ENCODE measurements at regions not wholly inside any gene's neighbourhood (a gene's known extent, or its start where the extent isn't known, plus 50 kb on each side); places are given as distances from the start of the nearest gene placed in this dataset.

GRCh38 chr5:23353286-23353685, 154.1 kb upstream of the PRDM9 start:
- DNase-seq = no peak

- peak in 1 of 2 experiments; percentile 7 for DNase-seq
Observed at GRCh38 chr5:23352446-23352845, 155.0 kb upstream of the PRDM9 start.

GRCh38 chr5:23343121-23343520, 164.3 kb upstream of the PRDM9 start:
- DNase-seq = no peak

- peak in 1 of 2 experiments; percentile 58 for DNase-seq
Observed at GRCh38 chr5:23332650-23333251, 174.7 kb upstream of the PRDM9 start.

- DNase-seq = no peak
Observed at GRCh38 chr5:23330726-23331125, 176.7 kb upstream of the PRDM9 start.

GRCh38 chr5:23319901-23320300, 187.5 kb upstream of the PRDM9 start:
- DNase-seq = no peak

GRCh38 chr5:23318960-23319359, 188.4 kb upstream of the PRDM9 start:
- DNase-seq = no peak

- no peak for DNase-seq
Observed at GRCh38 chr5:23318166-23318565, 189.2 kb upstream of the PRDM9 start.

GRCh38 chr5:23316060-23316591, 191.3 kb upstream of the PRDM9 start:
- no peak for DNase-seq

GRCh38 chr5:23314827-23315226, 192.6 kb upstream of the PRDM9 start:
- DNase-seq = peak; percentile 13 to 61

GRCh38 chr5:23305055-23305454, 202.4 kb upstream of the PRDM9 start:
- no peak for DNase-seq

GRCh38 chr5:23303836-23304235, 203.6 kb upstream of the PRDM9 start:
- DNase-seq = no peak

GRCh38 chr5:23303435-23303834, 204.0 kb upstream of the PRDM9 start:
- no peak for DNase-seq

- no peak for DNase-seq
Observed at GRCh38 chr5:23302438-23302837, 205.0 kb upstream of the PRDM9 start.

- no peak for DNase-seq
Observed at GRCh38 chr5:23289162-23289561, 218.2 kb upstream of the PRDM9 start.

- no peak for DNase-seq
Observed at GRCh38 chr5:23284656-23285055, 222.8 kb upstream of the PRDM9 start.

- no peak for DNase-seq
Observed at GRCh38 chr5:23274171-23274570, 233.2 kb upstream of the PRDM9 start.

- DNase-seq = no peak
Observed at GRCh38 chr5:23269981-23270380, 237.4 kb upstream of the PRDM9 start.

GRCh38 chr5:23268136-23268535, 239.3 kb upstream of the PRDM9 start:
- DNase-seq = no peak

- DNase-seq = no peak
Observed at GRCh38 chr5:23260621-23261020, 246.8 kb upstream of the PRDM9 start.

- DNase-seq = no peak
Observed at GRCh38 chr5:23257656-23258055, 249.8 kb upstream of the PRDM9 start.

GRCh38 chr5:23253621-23254198, 253.7 kb upstream of the PRDM9 start:
- DNase-seq = no peak

- no peak for DNase-seq
Observed at GRCh38 chr5:23242891-23243290, 264.5 kb upstream of the PRDM9 start.

GRCh38 chr5:23235246-23235645, 272.2 kb upstream of the PRDM9 start:
- DNase-seq = no peak

GRCh38 chr5:23234197-23234596, 273.2 kb upstream of the PRDM9 start:
- DNase-seq = no peak

Measured in SW 1271 (cell line).